SK-N-MC (cell line): ENCODE measurements at regions not wholly inside any gene's neighbourhood (a gene's known extent, or its start where the extent isn't known, plus 50 kb on each side); places are given as distances from the start of the nearest gene placed in this dataset.

Experiments used
- EZH2 ChIP-seq: fragments of 200-600 bp; sonication (generic); IDR thresholded peaks from one replicate; pipeline ENCODE4 v1.6.1; 2017; ENCODE audit warnings: antibody characterized with exemption
- FOXP2 ChIP-seq: optimal IDR thresholded peaks from 2 replicates; pipeline ENCODE3; 2011; ENCODE audit warnings: mild to moderate bottlenecking, moderate library complexity; ENCODE audit not compliant: insufficient read depth; ENCODE audit errors: extremely low read length, control extremely low read depth

- TF ChIP-seq EZH2 = no peak
- no peak for TF ChIP-seq FOXP2
Measured at GRCh38 chr21:20418353-20418752, 579.9 kb upstream of the NCAM2 start.
